ENCODE measurements at regions not wholly inside any gene's neighbourhood (a gene's known extent, or its start where the extent isn't known, plus 50 kb on each side); places are given as distances from the start of the nearest gene placed in this dataset.

- ChIA-PET RAD21 (ENCODE audit: low non-redundant PET in 1 of 2, low total read pairs in 2 of 2, uncharacterized antibody in 2 of 2, unreplicated experiment in 2 of 2) (no interaction called here), POLR2A (no interaction called here), CTCF (no interaction called here)
- ATAC-seq (no peak), DNase-seq (ENCODE audit: low read depth, low spot score) (no peak)
- Histone ChIP-seq H3K9ac (ENCODE audit: low read length) (no peak overlapping the region), H3K4me2 (ENCODE audit: low read length) (no peak overlapping the region), H2AFZ (ENCODE audit: low read depth, low read length, poor library complexity, severe bottlenecking) (no peak overlapping the region), H3K9me2 (ENCODE audit: insufficient read depth) (no peaks in the 10 kb centered on the region), H3K4me1 (ENCODE audit: control insufficient read depth in 1 of 2, insufficient read depth in 2 of 2, low read length in 2 of 2) (no peaks in the 10 kb centered on the region), H3K27ac (ENCODE audit: low read depth, low read length) (no peak overlapping the region), H3K79me2 (ENCODE audit: insufficient read depth, low read length) (no peaks in the 10 kb centered on the region), H3K9me3 (ENCODE audit: control insufficient read depth in 1 of 2, insufficient read depth in 1 of 2, low read depth in 1 of 2, low read length in 2 of 2) (no peaks in the 10 kb centered on the region), H4K20me1 (ENCODE audit: insufficient read depth) (no peaks in the 10 kb centered on the region), H3K36me3 (ENCODE audit: control insufficient read depth in 1 of 2, insufficient read depth in 2 of 2, low read length in 2 of 2) (no peaks in the 10 kb centered on the region), H3K27me3 (ENCODE audit: insufficient read depth, low read length) (no peaks in the 10 kb centered on the region), H3K4me3 (replicated peaks in 1 of 2; ENCODE audit: low read depth in 1 of 2, low read length in 2 of 2) (no peak overlapping the region)
- TF ChIP-seq SIN3A (IDR thresholded peaks at IDR 0.05; ENCODE audit: low read depth): no peak
- no peak for TF ChIP-seq CBX3 (IDR thresholded peaks at IDR 0.05; ENCODE audit: low read depth)
- no peak for TF ChIP-seq ZFX (IDR thresholded peaks at IDR 0.05)
- no peak for TF ChIP-seq EZH2 (IDR thresholded peaks at IDR 0.05)
- TF ChIP-seq CEBPB (IDR thresholded peaks at IDR 0.05; ENCODE audit: low read depth): no peak
- no peak for TF ChIP-seq MAX (IDR thresholded peaks at IDR 0.05)
- TF ChIP-seq ZBTB33 (IDR thresholded peaks at IDR 0.05; ENCODE audit: extremely low read depth, insufficient replicate concordance, low read length): no peak
- BruUV-seq (replicated peaks): no TSS peak
- intact Hi-C loops (cut with micrococcal nuclease): no loop called here
Observed at GRCh38 chr3:101970905-101971304, 121.6 kb downstream of the NFKBIZ start.

GRCh38 chr3:101972430-101973162 is 123.3 kb downstream of the NFKBIZ start:
- no peaks in the 10 kb centered on the region for H3K9me3 ChIP-seq (ENCODE audit: control insufficient read depth in 1 of 2, insufficient read depth in 1 of 2, low read depth in 1 of 2, low read length in 2 of 2)
- H3K36me3 ChIP-seq (ENCODE audit: control insufficient read depth in 1 of 2, insufficient read depth in 2 of 2, low read length in 2 of 2): no peaks in the 10 kb centered on the region
- intact Hi-C loops (cut with micrococcal nuclease): no loop called here
- ChIA-PET CTCF (no interaction called here), RAD21 (ENCODE audit: low non-redundant PET in 1 of 2, low total read pairs in 2 of 2, uncharacterized antibody in 2 of 2, unreplicated experiment in 2 of 2) (no interaction called here), POLR2A (no interaction called here)
- no peak overlapping the region for H3K9ac ChIP-seq (ENCODE audit: low read length)
- no peaks in the 10 kb centered on the region for H4K20me1 ChIP-seq (ENCODE audit: insufficient read depth)
- H3K27ac ChIP-seq (ENCODE audit: low read depth, low read length): no peak overlapping the region
- no peak for ATAC-seq
- H3K4me2 ChIP-seq (ENCODE audit: low read length): no peak overlapping the region
- H3K4me3 ChIP-seq (replicated peaks in 1 of 2; ENCODE audit: low read depth in 1 of 2, low read length in 2 of 2): no peak overlapping the region
- H3K4me1 ChIP-seq (ENCODE audit: control insufficient read depth in 1 of 2, insufficient read depth in 2 of 2, low read length in 2 of 2): no peaks in the 10 kb centered on the region
- no peak for DNase-seq (ENCODE audit: low read depth, low spot score)
- BruUV-seq (replicated peaks): no TSS peak
- TF ChIP-seq CTCF (IDR thresholded peaks at IDR 0.05 in 2 of 3, conservative IDR thresholded peaks at IDR 0.05 in 1 of 3; ENCODE audit: borderline replicate concordance in 1 of 3, insufficient read depth in 1 of 3, low read depth in 2 of 3, low read length in 2 of 3) (no peak), POLR2A (IDR thresholded peaks at IDR 0.05; ENCODE audit: borderline replicate concordance, extremely low read depth, insufficient read depth, insufficient read length) (no peak), CBX3 (IDR thresholded peaks at IDR 0.05; ENCODE audit: low read depth) (no peak), RAD21 (IDR thresholded peaks at IDR 0.05; ENCODE audit: low read depth) (no peak)
- no peaks in the 10 kb centered on the region for H3K9me2 ChIP-seq (ENCODE audit: insufficient read depth)
- no peaks in the 10 kb centered on the region for H3K79me2 ChIP-seq (ENCODE audit: insufficient read depth, low read length)
- H3K27me3 ChIP-seq (ENCODE audit: insufficient read depth, low read length): no peaks in the 10 kb centered on the region
- H2AFZ ChIP-seq (ENCODE audit: low read depth, low read length, poor library complexity, severe bottlenecking): no peak overlapping the region

Data from HCT116 (cell line).